NT2/D1 (cell line): ENCODE measurements at regions not wholly inside any gene's neighbourhood (a gene's known extent, or its start where the extent isn't known, plus 50 kb on each side); places are given as distances from the start of the nearest gene placed in this dataset.

Source experiments
- DNase-seq: peaks from one replicate; pipeline ENCODE4 v3.0.0-alpha.2; 2011; ENCODE audit warnings: low read depth, low spot score
- H3K27me3 ChIP-seq: 2 replicates; pipeline ENCODE4 v1.6.0; 2011; ENCODE audit warnings: mild to moderate bottlenecking; ENCODE audit not compliant: insufficient read length, insufficient read depth
- H3K36me3 ChIP-seq: 2 replicates; pipeline ENCODE4 v1.6.1; 2011; ENCODE audit warnings: mild to moderate bottlenecking, low read length, mixed read lengths; ENCODE audit not compliant: insufficient read depth, insufficient read length
- H3K4me1 ChIP-seq: 2 replicates; pipeline ENCODE4 v1.5.1; 2011; ENCODE audit not compliant: insufficient read depth, insufficient read length
- H3K4me3 ChIP-seq: 2 replicates; pipeline ENCODE4 v1.5.1; 2011; ENCODE audit warnings: low read depth; ENCODE audit not compliant: insufficient read length
- H3K9ac ChIP-seq: 2 replicates; pipeline ENCODE4 v1.6.0; 2011; ENCODE audit warnings: low read depth; ENCODE audit not compliant: insufficient read length
- H3K9me3 ChIP-seq: 2 replicates; pipeline ENCODE4 v1.5.1; 2011; ENCODE audit warnings: mild to moderate bottlenecking, low read length; ENCODE audit not compliant: insufficient read depth
- SUZ12 ChIP-seq: IDR thresholded peaks from 2 replicates; pipeline ENCODE4 v1.6.1; 2011; ENCODE audit not compliant: insufficient read length, insufficient read depth; ENCODE audit errors: extremely low read depth
- YY1 ChIP-seq: IDR thresholded peaks from 2 replicates; pipeline ENCODE4 v1.6.1; 2011; ENCODE audit not compliant: insufficient read length, insufficient read depth
- ZNF274 ChIP-seq: IDR thresholded peaks from 2 replicates; pipeline ENCODE4 v1.6.1; 2011; ENCODE audit warnings: mild to moderate bottlenecking, low read depth, low read length

GRCh38 chr6:4295058-4295782, 159.8 kb upstream of the ECI2 start:
- TF ChIP-seq YY1, result no peak
- no peak for TF ChIP-seq ZNF274
- no peak for TF ChIP-seq SUZ12
- peaks cover 2% of the 10 kb centered on the region for H3K4me1 ChIP-seq
- H3K9ac ChIP-seq, result no peak overlapping the region
- no peaks in the 10 kb centered on the region for H3K27me3 ChIP-seq
- H3K9me3 ChIP-seq, result peaks cover 9% of the 10 kb centered on the region; the same call in 1 of the 2 replicates
- no peaks in the 10 kb centered on the region for H3K36me3 ChIP-seq
- no peak for DNase-seq
- H3K4me3 ChIP-seq, result no peak overlapping the region

- H3K36me3 ChIP-seq, result no peaks in the 10 kb centered on the region
- no peak overlapping the region for H3K4me3 ChIP-seq
- H3K27me3 ChIP-seq, result no peaks in the 10 kb centered on the region
- H3K9ac ChIP-seq, result no peak overlapping the region
- no peak for DNase-seq
- H3K9me3 ChIP-seq, result peaks cover 9% of the 10 kb centered on the region; the same call in 1 of the 2 replicates
- TF ChIP-seq ZNF274 (no peak), SUZ12 (no peak), YY1 (no peak)
- peaks cover 2% of the 10 kb centered on the region for H3K4me1 ChIP-seq
Measured at GRCh38 chr6:4294636-4295035, 159.3 kb upstream of the ECI2 start.

- Histone ChIP-seq H3K36me3 (no peaks in the 10 kb centered on the region), H3K4me3 (no peak overlapping the region)
Measured at GRCh38 chr6:4291453-4292403, 156.4 kb upstream of the ECI2 start.

GRCh38 chr6:4289770-4290320, 154.5 kb upstream of the ECI2 start:
- TF ChIP-seq YY1, result no peak
- TF ChIP-seq ZNF274, result no peak
- no peak for TF ChIP-seq SUZ12
- Histone ChIP-seq H3K9ac (no peak overlapping the region), H3K4me1 (peaks cover 2% of the 10 kb centered on the region), H3K4me3 (no peak overlapping the region), H3K36me3 (no peaks in the 10 kb centered on the region), H3K9me3 (no peaks in the 10 kb centered on the region), H3K27me3 (no peaks in the 10 kb centered on the region)
- DNase-seq, result no peak

More at GRCh38 chr6:4291453-4292403, 156.4 kb upstream of the ECI2 start:
- Histone ChIP-seq H3K9ac (no peak overlapping the region), H3K27me3 (no peaks in the 10 kb centered on the region), H3K4me1 (peaks cover 2% of the 10 kb centered on the region), H3K9me3 (no peaks in the 10 kb centered on the region)
- no peak for TF ChIP-seq SUZ12
- TF ChIP-seq ZNF274, result no peak
- no peak for TF ChIP-seq YY1
- DNase-seq, result no peak

GRCh38 chr6:4287811-4288244, 152.5 kb upstream of the ECI2 start:
- peak overlapping the region; percentile 8 for H3K9ac ChIP-seq
- no peaks in the 10 kb centered on the region for H3K9me3 ChIP-seq
- H3K27me3 ChIP-seq, result no peaks in the 10 kb centered on the region
- peaks cover 2% of the 10 kb centered on the region for H3K4me1 ChIP-seq
- H3K4me3 ChIP-seq, result no peak overlapping the region
- no peaks in the 10 kb centered on the region for H3K36me3 ChIP-seq
- DNase-seq, result no peak
- TF ChIP-seq SUZ12, result no peak
- TF ChIP-seq ZNF274, result no peak
- TF ChIP-seq YY1, result no peak

GRCh38 chr6:4287372-4287771, 152.0 kb upstream of the ECI2 start:
- Histone ChIP-seq H3K27me3 (no peaks in the 10 kb centered on the region), H3K9me3 (no peaks in the 10 kb centered on the region), H3K9ac (no peak overlapping the region), H3K36me3 (no peaks in the 10 kb centered on the region), H3K4me3 (no peak overlapping the region), H3K4me1 (peaks cover 2% of the 10 kb centered on the region)
- DNase-seq, result no peak
- TF ChIP-seq YY1 (no peak), ZNF274 (no peak), SUZ12 (no peak)

- no peak for TF ChIP-seq SUZ12
- no peak for TF ChIP-seq YY1
- Histone ChIP-seq H3K9me3 (no peaks in the 10 kb centered on the region), H3K27me3 (no peaks in the 10 kb centered on the region), H3K36me3 (no peaks in the 10 kb centered on the region), H3K9ac (no peak overlapping the region), H3K4me1 (no peaks in the 10 kb centered on the region), H3K4me3 (no peak overlapping the region)
- no peak for DNase-seq
Measured at GRCh38 chr6:4282926-4283325, 147.6 kb upstream of the ECI2 start.
